Stomach (tissue), 8 donors: ENCODE measurements at regions not wholly inside any gene's neighbourhood (a gene's known extent, or its start where the extent isn't known, plus 50 kb on each side); places are given as distances from the start of the nearest gene placed in this dataset.
A peak's percentile ranks its signal among the peaks of the same experiment; 100 is the strongest.

Experiments used
- DNase-seq, 2 donors: peaks; one replicate each; pipeline versions ENCODE4 v3.0.0 to v3.0.0-alpha.2; 2013 to 2019
- H3K27ac ChIP-seq, 5 donors: fragments of 200-600 bp in 4 of 5; sonication (generic) in 4 of 5; one replicate each; pipeline ENCODE4 v1.5.1; 2013 to 2019; ENCODE audit warnings: mild to moderate bottlenecking in 1 of 5, moderate library complexity in 1 of 5
- H3K27me3 ChIP-seq, 3 donors: fragments of 200-600 bp; sonication (generic); one replicate each; pipeline ENCODE4 v1.5.1; 2017 to 2019; ENCODE audit warnings: mixed run types in 1 of 3
- H3K36me3 ChIP-seq, 4 donors: fragments of 200-600 bp; sonication (generic); 1 replicate in 3 of 4; 2 replicates in 1 of 4; pipeline ENCODE4 v1.5.1; 2016 to 2019
- H3K4me1 ChIP-seq, 4 donors: fragments of 200-600 bp; sonication (generic); one replicate each; pipeline ENCODE4 v1.5.1; 2016 to 2019
- H3K4me3 ChIP-seq, 4 donors: fragments of 200-600 bp; sonication (generic) in 3 of 4; one replicate each; pipeline ENCODE4 v1.5.1; 2016 to 2019; ENCODE audit warnings: mild to moderate bottlenecking in 1 of 4
- H3K9me3 ChIP-seq, 4 donors: fragments of 200-600 bp; sonication (generic); one replicate each; pipeline ENCODE4 v1.5.1; 2016 to 2019
- CTCF ChIP-seq, 7 experiments: fragments of 450-650 bp in 4 of 7; fragments of 200-600 bp in 3 of 7; sonication (generic) in 3 of 7; IDR thresholded peaks; one replicate each; pipeline ENCODE4 v1.5.1; 2016 to 2019; ENCODE audit warnings: antibody characterized with exemption in 7 of 7, control low read depth in 2 of 7, mild to moderate bottlenecking in 1 of 7
- EP300 ChIP-seq: sonication (generic); formaldehyde crosslinking; IDR thresholded peaks from one replicate; pipeline ENCODE4 v1.6.1; 2017; ENCODE audit warnings: antibody characterized with exemption
- POLR2A ChIP-seq, 4 donors: fragments of 450-650 bp; IDR thresholded peaks; one replicate each; pipeline ENCODE4 v1.6.1; 2016; ENCODE audit warnings: antibody characterized with exemption in 4 of 4, control low read depth in 2 of 4, mild to moderate bottlenecking in 1 of 4, moderate library complexity in 1 of 4
- POLR2AphosphoS5 ChIP-seq, 3 donors: sonication (generic); formaldehyde crosslinking; IDR thresholded peaks; one replicate each; pipeline ENCODE4 v1.6.1; 2016; ENCODE audit warnings: antibody characterized with exemption in 3 of 3
- WGBS, 5 donors: extraction: QIAGEN DNeasy Blood & Tissue Kit in 3 of 5; methylation state at CpG; one replicate each; pipeline versions ENCODE4 v1.1.5 to v1.1.7; 2013 to 2018; 5-methylcytosine and 5-hydroxymethylcytosine counted together
- intact Hi-C: fragments of 100-400 bp; cut with DNase I; formaldehyde crosslinking; loops from one replicate; pipeline ENCODE4 v1.15.1; 2023; ENCODE audit warnings: low total_unique reads
- donor health status: healthy with polysubstance abuse.
- donor health status: Bipolar disorder and iron deficiency.
- donor health status: healthy.

- 69 to 75% (median 71%) methylated on average over 5 of the region's 5 CpGs for whole genome bisulfite sequencing, 5 donors
- no peak for TF ChIP-seq EP300
- no peak for TF ChIP-seq POLR2A (IDR thresholded peaks at IDR 0.05)
- TF ChIP-seq CTCF (IDR thresholded peaks at IDR 0.05), result no peak
- TF ChIP-seq POLR2AphosphoS5 (IDR thresholded peaks at IDR 0.05), result no peak
- Histone ChIP-seq H3K36me3 (no peaks in the 10 kb centered on the region), H3K27me3 (no peaks in the 10 kb centered on the region), H3K4me3 (no peak overlapping the region), H3K4me1 (no peaks in the 10 kb centered on the region), H3K27ac (no peak overlapping the region), H3K9me3 (peaks cover 0 to 5% (median 0%) of the 10 kb centered on the region in 4 donors)
- intact Hi-C loops, result no loop called here
- no peak for DNase-seq
Observed at GRCh38 chr13:75102001-75102716, 379.8 kb downstream of the TBC1D4 start.

GRCh38 chr13:75101348-75101747 lies 380.6 kb downstream of the TBC1D4 start:
- intact Hi-C loops, result no loop called here
- Histone ChIP-seq H3K4me3 (no peak overlapping the region), H3K27ac (no peak overlapping the region), H3K36me3 (no peaks in the 10 kb centered on the region), H3K27me3 (no peaks in the 10 kb centered on the region), H3K9me3 (no peaks in the 10 kb centered on the region), H3K4me1 (no peaks in the 10 kb centered on the region)
- WGBS, 5 donors, result 93 to 99% (median 97%) methylated on average over 1 of the region's 1 CpG
- TF ChIP-seq CTCF (IDR thresholded peaks at IDR 0.05), result no peak
- TF ChIP-seq EP300, result no peak
- no peak for TF ChIP-seq POLR2A (IDR thresholded peaks at IDR 0.05)
- TF ChIP-seq POLR2AphosphoS5 (IDR thresholded peaks at IDR 0.05), result no peak
- DNase-seq, result no peak

GRCh38 chr13:75092143-75092542 lies 389.8 kb downstream of the TBC1D4 start:
- Histone ChIP-seq H3K27ac (no peak overlapping the region), H3K9me3 (no peaks in the 10 kb centered on the region), H3K4me3 (no peak overlapping the region), H3K36me3 (no peaks in the 10 kb centered on the region), H3K27me3 (no peaks in the 10 kb centered on the region), H3K4me1 (no peaks in the 10 kb centered on the region)
- TF ChIP-seq POLR2AphosphoS5 (IDR thresholded peaks at IDR 0.05) (no peak), EP300 (no peak), POLR2A (IDR thresholded peaks at IDR 0.05) (no peak), CTCF (IDR thresholded peaks at IDR 0.05) (no peak)
- no peak for DNase-seq
- 37 to 64% (median 51%) methylated on average over 2 of the region's 2 CpGs for WGBS, 5 donors
- intact Hi-C loops, result no loop called here

- DNase-seq, result peak in 1 of 2 donors; percentile 16
- no peaks in the 10 kb centered on the region for H3K27me3 ChIP-seq
- WGBS, 5 donors, result 31 to 44% (median 41%) methylated on average over 2 of the region's 2 CpGs
- intact Hi-C loops, result no loop called here
- H3K9me3 ChIP-seq, result no peaks in the 10 kb centered on the region
- no peak overlapping the region for H3K27ac ChIP-seq
- H3K4me1 ChIP-seq, result no peaks in the 10 kb centered on the region
- no peaks in the 10 kb centered on the region for H3K36me3 ChIP-seq
- TF ChIP-seq EP300 (no peak), POLR2AphosphoS5 (IDR thresholded peaks at IDR 0.05) (no peak), POLR2A (IDR thresholded peaks at IDR 0.05) (no peak), CTCF (IDR thresholded peaks at IDR 0.05) (no peak)
- no peak overlapping the region for H3K4me3 ChIP-seq
Observed at GRCh38 chr13:75091718-75092117, 390.3 kb downstream of the TBC1D4 start.
